Stimulated activated naive B cell treated with anti-CD40 and anti-IgM and Interleukin-4, amounts not matched to agents 10 μg/mL and 1 μg/mL and 100 μg/mL, for 72 hours (primary cell): ENCODE measurements at regions not wholly inside any gene's neighbourhood (a gene's known extent, or its start where the extent isn't known, plus 50 kb on each side); places are given as distances from the start of the nearest gene placed in this dataset.
A peak's percentile ranks its signal among the peaks of the same experiment; 100 is the strongest.
"Not testable (repeated sequence)": the region's sequence is repeated elsewhere in the genome, so short reads cannot be mapped to it uniquely, and the experiment has no call there.

Source experiments
- ATAC-seq, 2 donors: fragments of 150-1000 bp; cut with Tn5 transposase; replicated peaks; 2 replicates each; pipeline ENCODE4 v1.10.0; 2021; ENCODE audit warnings: moderate library complexity in 1 of 2
- DNase-seq: peaks from one replicate; pipeline ENCODE4 v3.0.0; 2021
- H3K27ac Mint-ChIP-seq: one replicate; pipeline ENCODE4 v1.8.0; 2022; ENCODE audit warnings: mild to moderate bottlenecking, mixed read lengths
- H3K27me3 Mint-ChIP-seq, 2 donors: one replicate each; pipeline ENCODE4 v1.8.0; 2022; ENCODE audit warnings: mixed read lengths in 2 of 2
- H3K36me3 Mint-ChIP-seq, 2 donors: one replicate each; pipeline ENCODE4 v1.8.0; 2022; ENCODE audit warnings: mixed read lengths in 2 of 2, mild to moderate bottlenecking in 1 of 2
- H3K4me1 Mint-ChIP-seq, 2 donors: one replicate each; pipeline ENCODE4 v1.8.0; 2022; ENCODE audit warnings: mixed read lengths in 2 of 2, mild to moderate bottlenecking in 1 of 2
- H3K4me3 Mint-ChIP-seq, 2 donors: one replicate each; pipeline ENCODE4 v1.8.0; 2022; ENCODE audit warnings: mild to moderate bottlenecking in 2 of 2, mixed read lengths in 2 of 2, moderate library complexity in 1 of 2
- H3K9me3 Mint-ChIP-seq, 2 donors: one replicate each; pipeline ENCODE4 v1.8.0; 2022; ENCODE audit warnings: mixed read lengths in 2 of 2, mild to moderate bottlenecking in 1 of 2

DNA sequence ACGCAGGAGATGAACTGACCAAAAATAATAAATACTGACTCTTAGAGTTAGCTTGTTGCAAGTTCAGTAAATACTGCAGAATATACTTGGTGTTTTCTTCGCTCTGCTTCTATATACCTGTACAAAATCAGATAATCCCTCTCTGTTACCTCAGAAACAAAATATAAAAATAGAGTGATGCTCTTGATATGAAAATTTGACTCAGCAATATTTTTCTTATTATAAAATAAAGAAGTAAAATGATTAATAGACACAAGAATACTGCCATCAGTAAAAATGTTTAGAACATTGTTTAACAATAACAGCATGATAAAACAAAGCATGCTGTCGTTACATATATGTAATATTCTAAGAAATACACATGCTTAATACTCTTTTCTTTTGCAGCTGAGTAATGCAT, 1366.9 kb upstream of the EYS start:
- Mint-ChIP-seq H3K4me3 (no peak overlapping the region), H3K9me3 (no peaks in the 10 kb centered on the region), H3K4me1 (no peaks in the 10 kb centered on the region), H3K27ac (no peak overlapping the region), H3K27me3 (no peaks in the 10 kb centered on the region), H3K36me3 (no peaks in the 10 kb centered on the region)
- no peak for DNase-seq
- no peak for ATAC-seq

DNA sequence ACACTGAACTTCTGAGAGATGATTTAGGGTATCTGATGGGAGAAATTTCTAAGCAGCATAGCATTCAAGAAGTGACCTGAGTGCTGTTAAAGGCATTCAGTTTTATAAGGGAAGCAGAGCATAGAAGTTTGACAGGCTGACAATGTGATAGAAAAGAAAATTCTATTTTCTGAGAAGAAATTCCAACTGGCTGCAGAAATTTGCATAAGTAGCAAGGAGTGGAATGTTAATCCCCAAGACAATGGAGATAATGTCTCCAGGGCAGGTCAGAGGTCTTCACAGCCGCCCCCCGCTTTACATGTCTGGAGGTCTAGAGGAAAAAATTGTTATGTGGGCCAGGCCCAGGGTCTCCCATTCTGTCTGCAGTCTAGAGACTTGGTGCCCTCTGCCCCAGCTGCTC, 1361.8 kb upstream of the EYS start:
- no peaks in the 10 kb centered on the region for H3K27me3 Mint-ChIP-seq
- no peaks in the 10 kb centered on the region for H3K4me1 Mint-ChIP-seq
- DNase-seq (no peak), ATAC-seq (peak in 1 of 2 donors; percentile 16)
- peaks cover 2 to 4% of the 10 kb centered on the region in 2 donors for H3K9me3 Mint-ChIP-seq
- no peak overlapping the region for H3K27ac Mint-ChIP-seq
- H3K36me3 Mint-ChIP-seq = no peaks in the 10 kb centered on the region
- H3K4me3 Mint-ChIP-seq = no peak overlapping the region

DNA sequence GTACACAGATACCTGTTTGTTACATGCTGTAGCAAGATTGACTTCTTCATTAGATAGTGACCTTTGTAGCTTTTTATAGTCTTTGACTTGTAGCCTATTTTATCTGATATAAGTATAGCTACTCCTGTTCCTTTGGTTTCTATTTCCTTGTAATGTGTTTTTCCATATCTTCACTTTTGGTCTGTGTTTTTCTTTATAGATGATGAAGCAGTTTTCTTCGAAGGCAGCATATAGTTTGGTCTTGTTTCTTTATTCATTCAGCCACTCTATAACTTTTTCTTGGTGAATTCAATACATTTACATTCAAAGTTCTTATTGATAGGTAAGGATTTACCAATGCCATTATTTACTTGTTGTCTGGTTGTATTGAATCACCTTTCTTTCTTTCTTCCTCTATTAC, 1357.3 kb upstream of the EYS start:
- Mint-ChIP-seq H3K27me3 (no peaks in the 10 kb centered on the region), H3K9me3 (peaks cover 4 to 8% of the 10 kb centered on the region in 2 donors), H3K4me1 (no peaks in the 10 kb centered on the region), H3K36me3 (no peaks in the 10 kb centered on the region), H3K27ac (no peak overlapping the region), H3K4me3 (no peak overlapping the region)
- DNase-seq = no peak
- no peak for ATAC-seq

DNA sequence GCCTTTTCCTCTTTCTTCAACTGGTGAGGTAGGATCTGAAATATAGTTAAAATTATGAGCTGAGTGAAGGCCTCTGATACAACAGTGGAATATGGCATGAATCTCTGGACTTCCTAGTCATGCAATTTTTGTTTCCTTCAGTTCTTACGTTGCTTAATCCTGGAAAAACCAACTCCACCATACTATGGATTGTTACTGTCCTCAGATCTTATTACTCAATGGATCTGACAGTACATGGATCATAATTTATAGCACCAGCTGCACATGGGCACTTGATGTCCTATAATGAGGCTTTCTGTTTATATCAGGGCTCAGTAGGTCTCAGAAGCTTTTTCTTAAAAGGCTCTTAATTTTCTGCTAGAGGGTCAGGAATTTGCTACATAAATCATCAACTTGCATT, 1341.0 kb upstream of the EYS start:
- peaks cover 3 to 5% of the 10 kb centered on the region in 2 donors for H3K9me3 Mint-ChIP-seq
- no peak overlapping the region for H3K4me3 Mint-ChIP-seq
- no peaks in the 10 kb centered on the region for H3K27me3 Mint-ChIP-seq
- H3K4me1 Mint-ChIP-seq = no peaks in the 10 kb centered on the region
- no peak overlapping the region for H3K27ac Mint-ChIP-seq
- ATAC-seq (no peak), DNase-seq (no peak)
- no peaks in the 10 kb centered on the region for H3K36me3 Mint-ChIP-seq

DNA sequence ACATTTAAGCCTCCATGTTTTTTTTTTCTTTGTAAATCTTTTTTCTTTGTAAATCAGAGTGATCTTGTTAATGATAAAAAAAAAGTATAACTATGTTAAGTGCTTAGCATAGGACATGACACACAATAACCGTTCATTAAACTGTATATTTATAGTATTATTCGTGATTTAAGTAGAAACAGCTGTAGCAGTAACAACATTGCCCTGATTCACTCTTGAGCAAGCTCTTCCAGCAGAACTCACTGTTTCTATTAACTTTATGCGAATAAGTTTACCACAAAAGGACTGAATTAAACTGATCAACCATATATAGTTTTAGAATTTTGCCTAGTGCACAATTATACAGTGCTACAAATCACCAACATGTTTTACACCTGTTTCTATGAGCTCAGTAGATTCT, 1338.0 kb upstream of the EYS start:
- Mint-ChIP-seq H3K36me3 (no peaks in the 10 kb centered on the region), H3K9me3 (peaks cover 3 to 4% of the 10 kb centered on the region in 2 donors), H3K4me3 (no peak overlapping the region), H3K4me1 (no peaks in the 10 kb centered on the region), H3K27ac (no peak overlapping the region), H3K27me3 (no peaks in the 10 kb centered on the region)
- no peak for DNase-seq
- no peak for ATAC-seq

DNA sequence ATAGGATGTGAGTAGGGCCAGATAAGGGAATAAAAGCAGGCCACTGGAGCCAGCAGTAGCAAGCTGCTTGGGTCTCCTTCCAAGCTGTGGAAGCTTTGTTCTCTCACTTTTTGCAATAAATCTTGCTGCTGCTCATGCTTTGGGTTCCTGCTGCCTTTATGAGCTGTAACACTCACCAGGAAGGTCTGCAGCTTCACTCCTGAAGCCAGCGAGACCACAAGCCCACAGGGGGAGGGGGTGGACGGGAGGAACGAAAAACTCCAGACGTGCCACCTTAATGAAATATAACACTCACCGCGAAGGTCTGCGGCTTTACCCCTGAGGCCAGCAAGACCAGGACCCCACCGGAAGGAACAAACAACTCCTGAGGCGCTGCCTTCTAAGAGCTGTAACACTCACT, 1324.4 kb upstream of the EYS start:
- H3K4me1 Mint-ChIP-seq = no peaks in the 10 kb centered on the region
- H3K27me3 Mint-ChIP-seq = no peaks in the 10 kb centered on the region
- H3K27ac Mint-ChIP-seq = no peak overlapping the region
- no peaks in the 10 kb centered on the region for H3K36me3 Mint-ChIP-seq
- peaks cover 0 to 2% of the 10 kb centered on the region in 2 donors for H3K9me3 Mint-ChIP-seq
- DNase-seq = no peak
- no peak for ATAC-seq
- no peak overlapping the region for H3K4me3 Mint-ChIP-seq

DNA sequence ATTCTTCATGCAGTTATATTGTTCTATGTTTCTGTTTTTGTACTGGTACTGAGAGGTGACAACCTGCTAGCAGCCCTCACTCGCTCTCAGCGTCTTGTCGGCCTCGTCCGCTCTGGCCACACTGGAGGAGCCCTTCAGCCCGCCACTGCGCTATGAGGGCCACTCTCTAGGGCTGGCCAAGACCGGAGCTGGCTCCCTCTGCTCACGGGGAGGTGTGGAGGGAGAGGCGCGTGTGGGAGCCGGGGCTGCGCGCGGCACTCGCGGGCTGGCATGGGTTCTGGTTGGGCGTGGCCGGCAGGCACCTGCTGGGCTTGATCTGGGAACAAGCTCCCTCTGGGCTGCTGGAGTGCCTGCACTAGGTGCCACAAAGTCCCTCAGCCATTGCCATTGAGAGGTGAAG, 1323.8 kb upstream of the EYS start:
- Mint-ChIP-seq H3K27ac (no peak overlapping the region), H3K36me3 (no peaks in the 10 kb centered on the region), H3K9me3 (peaks cover 0 to 2% of the 10 kb centered on the region in 2 donors), H3K4me3 (no peak overlapping the region), H3K27me3 (no peaks in the 10 kb centered on the region), H3K4me1 (no peaks in the 10 kb centered on the region)
- no peak for ATAC-seq
- no peak for DNase-seq

DNA sequence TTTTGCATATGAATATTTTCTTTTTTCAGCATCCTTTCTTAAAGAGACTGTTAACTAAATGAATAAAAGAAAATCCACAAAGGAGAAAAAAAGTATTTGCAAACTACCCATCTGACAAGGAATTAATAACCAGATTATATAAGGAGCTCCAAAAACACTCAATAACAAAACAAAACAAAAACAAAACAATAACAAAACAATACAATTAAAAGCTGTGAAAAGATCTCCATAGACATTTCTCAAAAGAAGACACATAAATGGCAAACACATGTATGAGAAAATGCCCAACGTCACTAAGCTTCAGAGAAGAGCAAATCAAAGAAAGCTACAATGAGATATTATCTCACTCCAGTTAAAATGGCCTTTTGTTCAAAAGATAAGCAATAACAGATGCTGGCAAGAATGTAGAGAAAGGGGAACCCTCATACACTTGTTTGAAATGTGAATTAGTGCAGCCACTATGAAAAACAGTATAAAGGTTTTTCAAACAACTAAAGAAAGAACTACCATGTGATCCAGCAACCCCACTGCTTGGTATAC, 1310.0 kb upstream of the EYS start:
- Mint-ChIP-seq H3K9me3 (peaks cover 0 to 3% of the 10 kb centered on the region in 2 donors), H3K4me3 (no peak overlapping the region), H3K4me1 (no peaks in the 10 kb centered on the region), H3K27ac (no peak overlapping the region), H3K36me3 (no peaks in the 10 kb centered on the region), H3K27me3 (no peaks in the 10 kb centered on the region)
- ATAC-seq (no peak), DNase-seq (no peak)

DNA sequence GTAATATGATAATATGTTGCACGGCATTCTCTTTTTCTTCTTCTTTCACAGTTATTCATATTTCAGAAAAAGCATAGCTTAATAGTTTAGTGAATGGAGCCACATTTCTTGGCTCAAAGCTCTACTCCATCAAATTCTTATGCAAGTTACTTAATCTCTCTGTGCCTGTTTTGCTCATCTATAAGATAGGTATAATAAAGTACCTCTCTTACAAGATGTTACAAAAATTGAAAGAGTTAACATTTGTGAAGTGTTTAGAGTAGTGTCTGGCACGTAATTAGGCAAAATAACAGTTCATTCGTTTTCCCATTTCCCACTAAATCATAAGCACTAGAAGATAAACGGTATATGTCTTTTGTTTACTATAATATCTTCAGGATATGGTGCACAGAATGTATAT, 1304.4 kb upstream of the EYS start:
- ATAC-seq (no peak), DNase-seq (no peak)
- H3K9me3 Mint-ChIP-seq = no peaks in the 10 kb centered on the region
- H3K27ac Mint-ChIP-seq = no peak overlapping the region
- H3K27me3 Mint-ChIP-seq = no peaks in the 10 kb centered on the region
- no peaks in the 10 kb centered on the region for H3K36me3 Mint-ChIP-seq
- H3K4me1 Mint-ChIP-seq = no peaks in the 10 kb centered on the region
- H3K4me3 Mint-ChIP-seq = no peak overlapping the region

DNA sequence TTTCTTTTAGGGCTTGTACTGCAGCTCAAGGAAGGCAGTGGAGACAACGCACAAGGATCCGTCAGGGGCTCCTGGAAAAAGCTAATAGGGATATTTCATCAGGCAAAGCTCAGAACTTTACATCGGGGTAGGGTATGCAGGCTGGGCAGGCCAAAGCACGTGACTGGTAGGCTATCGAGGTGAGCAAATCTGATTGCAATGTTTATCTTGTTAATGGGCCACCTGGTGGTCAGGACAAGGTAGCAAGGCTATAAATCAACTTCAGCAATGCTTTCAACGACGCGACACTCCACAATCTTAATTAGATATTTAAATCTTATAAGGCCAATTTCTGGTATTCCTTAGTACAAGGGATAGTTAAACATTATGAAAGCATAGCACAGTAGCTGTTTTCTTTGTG, 1302.8 kb upstream of the EYS start:
- ATAC-seq (no peak), DNase-seq (no peak)
- Mint-ChIP-seq H3K4me1 (no peaks in the 10 kb centered on the region), H3K27me3 (no peaks in the 10 kb centered on the region), H3K4me3 (no peak overlapping the region), H3K27ac (no peak overlapping the region), H3K36me3 (no peaks in the 10 kb centered on the region), H3K9me3 (no peaks in the 10 kb centered on the region)

DNA sequence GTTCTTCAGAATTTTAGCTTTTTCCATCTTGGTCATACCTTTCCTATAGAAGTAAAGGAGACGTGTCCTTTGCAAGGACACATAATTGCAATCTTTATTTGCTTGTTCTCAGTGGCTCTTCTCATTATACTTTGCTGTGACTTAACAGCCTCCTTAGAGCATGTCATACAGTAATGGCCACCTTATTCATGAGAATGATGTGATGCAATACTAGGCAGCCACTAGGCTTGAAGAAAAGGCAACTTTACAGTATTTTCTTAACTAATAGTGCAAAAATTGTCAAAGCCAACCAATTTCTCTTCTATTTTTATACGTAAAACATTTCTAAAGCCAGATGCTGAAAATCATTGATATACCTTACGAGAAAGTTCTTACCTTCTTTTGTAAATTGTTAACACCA, 1296.8 kb upstream of the EYS start:
- Mint-ChIP-seq H3K4me1 (no peaks in the 10 kb centered on the region), H3K4me3 (no peak overlapping the region), H3K9me3 (peaks cover 0 to 2% of the 10 kb centered on the region in 2 donors), H3K27ac (no peak overlapping the region), H3K27me3 (no peaks in the 10 kb centered on the region), H3K36me3 (no peaks in the 10 kb centered on the region)
- no peak for DNase-seq
- ATAC-seq = no peak

DNA sequence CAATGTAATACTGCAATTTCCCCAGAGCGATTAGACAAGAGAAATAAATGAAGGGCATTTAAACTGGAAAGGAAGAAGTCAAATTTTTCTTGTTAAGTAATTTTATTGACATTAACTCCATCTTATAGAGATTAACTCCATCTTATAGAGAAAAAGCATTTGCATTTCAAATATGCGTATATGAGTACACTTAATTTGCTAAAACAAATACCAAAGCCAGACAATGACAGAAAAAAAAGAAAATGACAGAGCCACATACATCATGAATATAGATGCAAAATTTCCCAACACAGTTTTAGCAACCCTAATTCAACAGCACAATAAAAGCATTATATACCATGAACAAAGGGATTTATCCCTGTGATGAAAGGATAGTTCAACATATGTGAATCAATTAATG, 1293.1 kb upstream of the EYS start:
- DNase-seq = no peak
- H3K36me3 Mint-ChIP-seq = no peaks in the 10 kb centered on the region
- ATAC-seq = no peak
- no peaks in the 10 kb centered on the region for H3K27me3 Mint-ChIP-seq
- H3K9me3 Mint-ChIP-seq = peaks cover 4 to 5% of the 10 kb centered on the region in 2 donors
- H3K27ac Mint-ChIP-seq = no peak overlapping the region
- no peaks in the 10 kb centered on the region for H3K4me1 Mint-ChIP-seq
- no peak overlapping the region for H3K4me3 Mint-ChIP-seq

DNA sequence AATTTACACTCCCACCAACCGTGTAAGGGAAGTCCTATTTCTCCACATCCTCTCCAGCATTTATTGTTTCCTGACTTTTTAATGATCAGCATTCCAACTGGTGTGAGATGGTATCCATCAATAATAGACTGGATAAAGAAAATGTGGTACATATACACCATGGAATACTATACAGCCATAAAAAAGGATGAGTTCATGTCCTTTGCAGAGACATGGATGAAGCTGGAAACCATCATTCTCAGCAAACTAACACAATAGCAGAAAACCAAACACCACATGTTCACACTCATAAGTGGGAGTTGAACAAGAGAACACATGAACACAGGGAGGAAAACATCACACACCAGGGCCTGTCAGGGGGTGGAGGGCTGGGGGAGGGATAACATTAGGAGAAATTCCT, 1290.6 kb upstream of the EYS start:
- not testable (repeated sequence) for DNase-seq, H3K27ac Mint-ChIP-seq, H3K9me3 Mint-ChIP-seq, H3K36me3 Mint-ChIP-seq, H3K27me3 Mint-ChIP-seq, H3K4me1 Mint-ChIP-seq, H3K4me3 Mint-ChIP-seq, ATAC-seq

DNA sequence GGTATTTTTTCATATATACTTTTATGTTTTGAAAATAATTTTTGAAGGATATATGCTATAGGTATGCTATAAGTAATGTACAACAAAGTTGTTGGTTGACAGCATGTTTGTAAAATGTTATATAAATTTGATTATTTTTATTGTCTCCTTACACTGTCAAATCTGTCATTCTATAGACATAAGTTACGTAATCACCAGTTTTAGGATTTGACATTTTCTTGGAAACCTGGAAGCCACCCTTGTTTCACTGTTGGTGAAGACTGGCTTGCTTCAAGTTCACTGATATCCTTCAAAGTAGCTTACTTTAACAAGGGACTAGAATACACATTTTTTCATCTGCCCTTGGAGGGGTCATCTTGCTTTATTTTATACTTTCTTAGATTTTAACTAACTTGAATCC, 1288.6 kb upstream of the EYS start:
- Mint-ChIP-seq H3K9me3 (peaks cover 4% of the 10 kb centered on the region in 2 donors), H3K4me1 (no peaks in the 10 kb centered on the region), H3K4me3 (no peak overlapping the region), H3K36me3 (no peaks in the 10 kb centered on the region), H3K27ac (no peak overlapping the region), H3K27me3 (no peaks in the 10 kb centered on the region)
- DNase-seq (no peak), ATAC-seq (no peak)

DNA sequence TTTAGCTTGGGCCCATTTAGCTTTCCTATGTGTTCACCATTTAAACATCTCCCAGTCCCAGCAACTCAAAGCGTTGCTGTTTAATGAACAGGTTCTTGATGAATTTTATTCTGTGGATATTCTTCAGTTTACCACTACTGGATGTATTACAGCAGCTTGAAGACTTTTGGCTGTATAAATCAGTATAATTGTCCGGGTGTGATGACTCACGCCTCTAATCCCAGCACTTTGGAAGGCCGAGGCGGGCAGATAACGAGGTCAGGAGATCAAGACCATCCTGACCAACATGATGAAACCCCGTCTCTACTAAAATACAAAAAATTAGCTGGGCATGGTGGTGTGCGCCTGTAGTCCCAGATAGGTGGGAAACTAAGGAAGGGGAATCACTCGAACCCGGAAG, 1286.7 kb upstream of the EYS start:
- H3K27ac Mint-ChIP-seq, H3K4me3 Mint-ChIP-seq, DNase-seq, H3K9me3 Mint-ChIP-seq, ATAC-seq, H3K27me3 Mint-ChIP-seq, H3K4me1 Mint-ChIP-seq, H3K36me3 Mint-ChIP-seq: not testable (repeated sequence)

DNA sequence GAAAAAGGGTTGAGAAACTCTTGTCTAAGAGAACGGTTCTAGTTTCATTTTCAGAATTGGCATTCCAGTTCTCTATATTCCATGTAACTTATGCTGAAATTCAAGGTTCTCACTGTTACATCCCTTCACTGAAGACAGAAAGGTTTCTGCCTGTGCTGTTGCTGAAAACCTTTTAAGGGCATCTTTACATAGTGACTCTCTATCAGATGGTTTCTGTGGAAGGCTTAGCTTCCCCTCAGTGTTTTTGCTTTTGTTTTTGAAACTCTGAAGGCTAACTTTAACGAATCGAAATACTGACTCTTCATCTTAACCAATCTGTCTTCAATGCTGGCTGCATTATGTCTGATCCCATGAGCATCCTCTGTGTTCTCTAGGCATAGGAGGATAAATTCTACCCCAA, 1286.2 kb upstream of the EYS start:
- no peak for DNase-seq
- ATAC-seq = no peak
- H3K4me1 Mint-ChIP-seq = no peaks in the 10 kb centered on the region
- peaks cover 4 to 5% of the 10 kb centered on the region in 2 donors for H3K9me3 Mint-ChIP-seq
- no peak overlapping the region for H3K4me3 Mint-ChIP-seq
- H3K27me3 Mint-ChIP-seq = no peaks in the 10 kb centered on the region
- H3K36me3 Mint-ChIP-seq = no peaks in the 10 kb centered on the region
- no peak overlapping the region for H3K27ac Mint-ChIP-seq
